Trophoblast cell (in vitro differentiated cells and primary cell): ENCODE measurements at regions not wholly inside any gene's neighbourhood (a gene's known extent, or its start where the extent isn't known, plus 50 kb on each side); places are given as distances from the start of the nearest gene placed in this dataset.

Experiments
- DNase-seq, 2 donors: peaks; one replicate each; pipeline ENCODE4 v3.0.0-alpha.2; 2016
- H2AFZ ChIP-seq: 2 replicates; pipeline ENCODE4 v1.6.1; 2013; ENCODE audit warnings: low read length, moderate library complexity, mild to moderate bottlenecking; ENCODE audit not compliant: insufficient read depth, poor library complexity
- H2AK5ac ChIP-seq: 2 replicates; pipeline ENCODE4 v1.6.1; 2013; ENCODE audit warnings: mild to moderate bottlenecking, low read length
- H2BK120ac ChIP-seq: 2 replicates; pipeline ENCODE4 v1.6.1; 2013; ENCODE audit warnings: low read length, mild to moderate bottlenecking, moderate library complexity; ENCODE audit not compliant: insufficient read depth, poor library complexity
- H2BK12ac ChIP-seq: 2 replicates; pipeline ENCODE4 v1.6.1; 2013; ENCODE audit warnings: mild to moderate bottlenecking, low read length, moderate library complexity
- H2BK5ac ChIP-seq: 2 replicates; pipeline ENCODE4 v1.6.1; 2013; ENCODE audit warnings: low read length, low read depth, moderate library complexity, mild to moderate bottlenecking; ENCODE audit not compliant: poor library complexity
- H3K14ac ChIP-seq: 2 replicates; pipeline ENCODE4 v1.6.1; 2013; ENCODE audit warnings: mild to moderate bottlenecking, low read length
- H3K18ac ChIP-seq: 2 replicates; pipeline ENCODE4 v1.6.1; 2013; ENCODE audit warnings: mild to moderate bottlenecking, low read length
- H3K23ac ChIP-seq: 2 replicates; pipeline ENCODE4 v1.6.1; 2013; ENCODE audit warnings: low read length
- H3K27ac ChIP-seq: 2 replicates; pipeline ENCODE4 v1.5.1; 2013; ENCODE audit warnings: low read depth, mild to moderate bottlenecking, inconsistent platforms, low read length, moderate library complexity
- H3K27me3 ChIP-seq: 2 replicates; pipeline ENCODE4 v1.6.1; 2013; ENCODE audit warnings: inconsistent platforms, mild to moderate bottlenecking, low read length, moderate library complexity; ENCODE audit not compliant: insufficient read depth
- H3K36me3 ChIP-seq, 2 experiments: 1 replicate in 1 of 2; 2 replicates in 1 of 2; pipeline ENCODE4 v1.6.1; 2013; ENCODE audit warnings: low read length in 2 of 2, mild to moderate bottlenecking in 2 of 2, moderate library complexity in 1 of 2; ENCODE audit not compliant: insufficient read depth in 2 of 2, control insufficient read depth in 1 of 2
- H3K4ac ChIP-seq: 2 replicates; pipeline ENCODE4 v1.6.1; 2013; ENCODE audit warnings: low read depth, mild to moderate bottlenecking, low read length, moderate library complexity
- H3K4me1 ChIP-seq, 2 experiments: 1 replicate in 1 of 2; 2 replicates in 1 of 2; pipeline ENCODE4 v1.6.1; 2013; ENCODE audit warnings: low read length in 2 of 2, mild to moderate bottlenecking in 2 of 2, moderate library complexity in 1 of 2; ENCODE audit not compliant: insufficient read depth in 2 of 2, control insufficient read depth in 1 of 2
- H3K4me2 ChIP-seq: 2 replicates; pipeline ENCODE4 v1.6.1; 2013; ENCODE audit warnings: inconsistent platforms, mild to moderate bottlenecking, low read length, moderate library complexity
- H3K4me3 ChIP-seq: 2 replicates; pipeline ENCODE4 v1.5.1; 2013; ENCODE audit warnings: mild to moderate bottlenecking, low read depth, low read length, inconsistent platforms
- H3K79me1 ChIP-seq: one replicate; pipeline ENCODE4 v1.6.1; 2013; ENCODE audit warnings: low read length
- H3K79me2 ChIP-seq: 2 replicates; pipeline ENCODE4 v1.6.1; 2013; ENCODE audit warnings: low read length, mild to moderate bottlenecking; ENCODE audit not compliant: control insufficient read depth, insufficient read depth, poor library complexity
- H3K9ac ChIP-seq: 2 replicates; pipeline ENCODE4 v1.6.1; 2013; ENCODE audit warnings: mild to moderate bottlenecking, low read length
- H3K9me3 ChIP-seq: 2 replicates; pipeline ENCODE4 v1.6.1; 2013; ENCODE audit warnings: low read depth, mild to moderate bottlenecking, control low read depth, inconsistent platforms, low read length; ENCODE audit not compliant: insufficient read depth
- H4K12ac ChIP-seq: 2 replicates; pipeline ENCODE4 v1.6.1; 2013; ENCODE audit warnings: low read depth, mild to moderate bottlenecking, low read length, moderate library complexity
- H4K8ac ChIP-seq: 2 replicates; pipeline ENCODE4 v1.6.1; 2013; ENCODE audit warnings: low read depth, mild to moderate bottlenecking, low read length, moderate library complexity
- H4K91ac ChIP-seq: one replicate; pipeline ENCODE4 v1.6.1; 2013; ENCODE audit warnings: low read depth, mild to moderate bottlenecking, low read length, moderate library complexity
- WGBS: extraction: QIAGEN DNeasy Blood & Tissue Kit; methylation state at CpG from one replicate; pipeline ENCODE4 v1.1.7; 2013; ENCODE audit warnings: missing lambda C conversion rate; ENCODE audit not compliant: insufficient read length, insufficient coverage; ENCODE audit errors: extremely low coverage; 5-methylcytosine and 5-hydroxymethylcytosine counted together

DNA sequence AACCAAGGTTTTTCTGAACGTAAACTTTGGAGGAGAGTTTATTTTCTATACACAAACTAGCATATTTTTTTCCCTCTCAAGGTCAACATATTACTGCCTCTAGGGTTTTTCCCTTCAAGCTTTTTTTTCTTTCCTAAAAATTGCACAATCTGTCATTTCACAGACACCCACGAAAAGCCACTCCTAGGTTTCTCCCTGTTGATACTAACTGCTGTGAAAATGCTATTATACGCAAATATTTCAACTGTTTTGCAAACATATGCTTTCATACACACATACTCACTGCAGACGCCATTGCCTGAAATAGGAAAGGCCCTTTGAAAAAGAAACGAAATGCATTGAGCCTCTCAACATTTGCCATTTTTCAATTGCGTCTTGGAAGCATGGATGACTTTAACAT is 333.0 kb downstream of the CD83 start:
- H3K79me2 ChIP-seq, result no peaks in the 10 kb centered on the region
- H3K4me3 ChIP-seq, result no peak overlapping the region
- H2BK5ac ChIP-seq, result no peak overlapping the region
- no peaks in the 10 kb centered on the region for H3K9me3 ChIP-seq
- no peak overlapping the region for H3K9ac ChIP-seq
- H4K8ac ChIP-seq, result no peak overlapping the region
- H3K4me1 ChIP-seq, result peaks cover 0 to 5% of the 10 kb centered on the region in 2 experiments
- no peak overlapping the region for H2BK12ac ChIP-seq
- H3K4me2 ChIP-seq, result no peak overlapping the region
- H2AK5ac ChIP-seq, result no peak overlapping the region
- no peak overlapping the region for H3K14ac ChIP-seq
- H4K12ac ChIP-seq, result no peak overlapping the region
- H3K36me3 ChIP-seq, result no peaks in the 10 kb centered on the region
- H3K27ac ChIP-seq, result no peak overlapping the region
- DNase-seq, result no peak
- H3K18ac ChIP-seq, result no peak overlapping the region
- no peak overlapping the region for H3K4ac ChIP-seq
- H3K27me3 ChIP-seq, result no peaks in the 10 kb centered on the region
- no peak overlapping the region for H2BK120ac ChIP-seq
- no CpG with 5 or more reads among the region's 6 CpGs for WGBS
- H2AFZ ChIP-seq, result no peak overlapping the region
- no peak overlapping the region for H4K91ac ChIP-seq
- H3K79me1 ChIP-seq, result no peaks in the 10 kb centered on the region
- H3K23ac ChIP-seq, result no peak overlapping the region

GRCh38 chr6:14451594-14452374 is 334.2 kb downstream of the CD83 start:
- no peak overlapping the region for H2BK120ac ChIP-seq
- H3K4me2 ChIP-seq, result no peak overlapping the region
- no peak overlapping the region for H2BK12ac ChIP-seq
- no peak overlapping the region for H4K12ac ChIP-seq
- no peaks in the 10 kb centered on the region for H3K79me1 ChIP-seq
- H3K79me2 ChIP-seq, result no peaks in the 10 kb centered on the region
- no peak overlapping the region for H3K23ac ChIP-seq
- no peak for DNase-seq
- no peak overlapping the region for H3K14ac ChIP-seq
- H2BK5ac ChIP-seq, result no peak overlapping the region
- H3K36me3 ChIP-seq, result no peaks in the 10 kb centered on the region
- H3K18ac ChIP-seq, result no peak overlapping the region
- no peaks in the 10 kb centered on the region for H3K27me3 ChIP-seq
- H2AFZ ChIP-seq, result no peak overlapping the region
- no peak overlapping the region for H2AK5ac ChIP-seq
- no peak overlapping the region for H4K91ac ChIP-seq
- H3K4me1 ChIP-seq, result peaks cover 0 to 5% of the 10 kb centered on the region in 2 experiments
- H3K9ac ChIP-seq, result no peak overlapping the region
- H3K4ac ChIP-seq, result no peak overlapping the region
- H3K27ac ChIP-seq, result no peak overlapping the region
- H3K4me3 ChIP-seq, result no peak overlapping the region
- H3K9me3 ChIP-seq, result no peaks in the 10 kb centered on the region
- H4K8ac ChIP-seq, result no peak overlapping the region
- WGBS, result no CpG with 5 or more reads among the region's 9 CpGs

- Histone ChIP-seq H3K27ac (no peak overlapping the region), H3K79me2 (no peaks in the 10 kb centered on the region), H4K91ac (no peak overlapping the region), H3K79me1 (no peaks in the 10 kb centered on the region), H2BK120ac (no peak overlapping the region), H3K23ac (no peak overlapping the region), H4K8ac (no peak overlapping the region), H3K14ac (no peak overlapping the region), H2BK5ac (no peak overlapping the region), H3K9ac (no peak overlapping the region), H2AK5ac (no peak overlapping the region), H3K18ac (no peak overlapping the region), H3K4me1 (peaks cover 0 to 5% of the 10 kb centered on the region in 2 experiments), H3K4ac (no peak overlapping the region), H4K12ac (no peak overlapping the region), H2AFZ (no peak overlapping the region), H3K36me3 (no peaks in the 10 kb centered on the region), H3K9me3 (no peaks in the 10 kb centered on the region), H2BK12ac (no peak overlapping the region), H3K4me3 (no peak overlapping the region), H3K4me2 (no peak overlapping the region), H3K27me3 (no peaks in the 10 kb centered on the region)
- peak; percentile 51 to 74 for DNase-seq
- no CpG with 5 or more reads among the region's 17 CpGs for WGBS
Observed at GRCh38 chr6:14452567-14453527, 335.3 kb downstream of the CD83 start.

DNA sequence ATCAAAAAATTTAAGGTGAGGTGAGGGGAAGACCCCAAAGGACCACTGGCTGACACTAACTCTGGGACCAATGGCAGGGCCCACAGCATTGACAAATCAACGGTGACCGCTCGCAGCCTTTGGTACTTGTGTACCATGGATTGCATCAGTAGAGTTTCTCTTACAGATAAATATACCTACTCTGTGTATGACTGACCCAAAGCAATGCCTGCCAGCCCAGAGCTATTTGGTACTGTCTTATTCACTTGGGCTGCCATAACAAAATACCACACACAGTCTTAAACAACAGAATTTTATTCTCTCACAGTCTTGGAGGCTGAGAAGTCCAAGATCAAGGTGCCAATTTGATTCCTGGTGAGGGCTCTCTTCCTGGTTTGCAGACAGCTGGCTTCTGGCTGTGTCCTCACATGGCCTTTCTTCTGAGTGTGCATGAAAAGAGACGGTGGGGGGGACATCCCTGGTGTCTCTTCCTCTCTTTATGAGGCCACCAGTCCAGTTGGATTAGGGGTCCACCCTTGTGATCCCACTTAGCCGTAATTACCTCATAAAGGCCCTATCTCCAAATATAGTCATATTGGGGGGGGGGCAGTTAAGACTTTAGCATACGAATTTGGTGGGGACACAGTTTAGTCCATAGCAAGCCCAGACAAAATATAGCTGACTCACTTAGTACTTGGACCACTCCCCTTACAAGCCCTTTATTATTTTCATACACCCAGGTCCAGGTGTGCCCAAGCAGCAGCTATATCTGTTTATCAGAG is 336.3 kb downstream of the CD83 start:
- Histone ChIP-seq H3K27ac (no peak overlapping the region), H3K4me2 (no peak overlapping the region), H4K12ac (no peak overlapping the region), H3K27me3 (no peaks in the 10 kb centered on the region), H3K23ac (no peak overlapping the region), H3K9ac (no peak overlapping the region), H3K4me3 (no peak overlapping the region), H3K9me3 (no peaks in the 10 kb centered on the region), H3K4ac (no peak overlapping the region), H3K18ac (no peak overlapping the region), H2AFZ (no peak overlapping the region), H2AK5ac (no peak overlapping the region), H3K14ac (no peak overlapping the region), H2BK5ac (no peak overlapping the region), H2BK12ac (no peak overlapping the region), H3K79me1 (no peaks in the 10 kb centered on the region), H3K79me2 (no peaks in the 10 kb centered on the region), H3K36me3 (no peaks in the 10 kb centered on the region), H3K4me1 (peaks cover 0 to 5% of the 10 kb centered on the region in 2 experiments), H4K91ac (no peak overlapping the region), H4K8ac (no peak overlapping the region), H2BK120ac (no peak overlapping the region)
- no peak for DNase-seq
- WGBS, result no CpG with 5 or more reads among the region's 6 CpGs
